ENCODE measurements at regions not wholly inside any gene's neighbourhood (a gene's known extent, or its start where the extent isn't known, plus 50 kb on each side); places are given as distances from the start of the nearest gene placed in this dataset.

DNA sequence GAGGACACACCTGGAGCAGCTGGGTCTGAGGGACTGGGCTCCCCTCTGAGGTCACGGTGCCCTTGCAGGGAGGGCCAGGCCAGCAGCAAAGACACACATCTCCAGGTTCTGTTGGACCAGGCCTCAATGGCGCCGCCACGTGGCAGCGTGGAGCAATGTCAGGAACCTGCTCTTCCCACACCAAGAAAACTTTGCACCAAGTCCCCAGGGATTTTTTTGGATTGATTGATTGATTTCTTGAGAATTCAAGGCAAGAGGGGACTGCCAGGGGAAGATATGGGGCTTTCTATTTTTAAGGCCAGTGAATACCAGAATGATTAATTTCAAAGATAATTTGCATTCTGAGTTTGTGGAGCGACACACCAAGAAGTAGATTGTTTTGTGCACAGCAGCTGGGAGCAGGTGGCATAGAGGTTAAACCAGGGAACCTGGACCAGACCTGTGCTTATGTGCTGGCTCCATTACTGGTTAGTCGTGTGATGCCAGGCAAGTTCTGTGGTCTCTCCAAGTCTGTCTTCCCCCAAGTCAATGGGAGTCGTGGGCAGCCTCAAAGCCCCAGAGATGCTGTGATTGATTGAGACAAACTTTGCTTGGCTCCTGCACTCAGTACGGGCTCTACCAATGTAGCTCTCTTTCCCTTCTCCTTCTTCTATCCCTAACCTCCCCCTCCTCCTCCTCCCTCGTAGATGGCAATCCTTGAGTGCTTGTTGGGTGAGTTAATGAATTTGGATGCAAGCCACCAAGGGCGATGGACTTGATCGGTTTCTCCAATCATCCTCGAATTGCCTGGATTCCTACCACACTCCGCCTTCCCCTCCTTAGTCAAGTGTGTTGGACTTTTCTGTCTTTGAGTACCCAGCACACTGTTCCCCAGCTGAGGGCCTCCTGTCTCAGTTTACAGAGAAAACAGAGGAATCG is 96.2 kb upstream of the TRPM1 start:
- ATAC-seq (peak; percentile 57), DNase-seq (peak in 4 of 9 donors; percentile 21 to 39 (median 36))
- Histone ChIP-seq H3K36me3 (ENCODE audit: control insufficient read depth in 2 of 3, insufficient read depth in 3 of 3, low read length in 3 of 3) (no peaks in the 10 kb centered on the region), H3K27ac (ENCODE audit: low read depth, low read length) (no peak overlapping the region), H3K4me1 (ENCODE audit: control insufficient read depth in 2 of 2, insufficient read depth in 2 of 2, low read length in 2 of 2) (peaks cover 0 to 20% of the 10 kb centered on the region in 2 donors), H3K27me3 (ENCODE audit: control insufficient read depth in 2 of 2, insufficient read depth in 2 of 2, low read length in 2 of 2) (no peaks in the 10 kb centered on the region), H3K9me3 (ENCODE audit: control insufficient read depth in 2 of 3, low read length in 3 of 3) (no peaks in the 10 kb centered on the region), H3K4me3 (ENCODE audit: low read length) (no peak overlapping the region)
- peaks cover 0 to 23% (median 0%) of the 10 kb centered on the region in 5 donors for H3K27me3 Mint-ChIP-seq
- peak overlapping the region in 2 of 9 donors; percentile 27 to 53 for H3K27ac Mint-ChIP-seq
- ChIA-PET POLR2A (interaction anchor here (1.6 kb wide), 1 partner anchor 9 kb away, joined by 3 read pairs; no protein-coding TSS in a partner anchor), CTCF (interaction anchor here (1.0 to 2.1 kb wide), 3 partner anchors 237 to 292 kb away, joined by 4 to 15 read pairs (median 4); no protein-coding TSS in a partner anchor)
- peaks cover 0 to 4% (median 0%) of the 10 kb centered on the region in 11 donors for H3K9me3 Mint-ChIP-seq
- intact Hi-C loops (cut with micrococcal nuclease): no loop called here
- peaks cover 0 to 3% (median 0%) of the 10 kb centered on the region in 5 donors for H3K36me3 Mint-ChIP-seq
- no peak overlapping the region for H3K4me3 Mint-ChIP-seq
- peaks cover 10 to 34% (median 23%) of the 10 kb centered on the region in 7 donors for H3K4me1 Mint-ChIP-seq

DNA sequence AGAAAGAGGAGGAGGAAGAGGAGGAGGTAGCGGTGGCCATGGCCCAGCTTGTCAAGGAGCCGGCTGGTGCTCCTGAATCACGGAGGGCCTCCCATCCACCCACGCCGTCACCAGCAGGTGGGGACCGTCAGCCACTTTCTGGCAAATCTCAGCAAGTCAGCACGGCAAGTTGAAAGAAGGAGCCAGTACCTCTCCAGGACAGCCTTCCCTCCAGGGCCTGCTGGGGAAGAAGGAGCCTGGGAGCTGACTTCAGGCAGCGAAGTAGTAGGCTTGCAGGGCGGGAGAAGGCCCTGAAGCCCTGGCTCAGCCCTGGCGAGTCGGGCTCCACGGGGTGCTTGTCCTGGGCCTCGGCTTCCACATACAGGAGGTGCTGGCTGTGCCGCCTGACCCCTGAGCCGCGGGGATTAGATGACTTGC is 99.2 kb upstream of the TRPM1 start:
- Histone ChIP-seq H3K27me3 (ENCODE audit: control insufficient read depth in 2 of 2, insufficient read depth in 2 of 2, low read length in 2 of 2) (no peaks in the 10 kb centered on the region), H3K36me3 (ENCODE audit: control insufficient read depth in 2 of 3, insufficient read depth in 3 of 3, low read length in 3 of 3) (no peaks in the 10 kb centered on the region), H3K9me3 (ENCODE audit: control insufficient read depth in 2 of 3, low read length in 3 of 3) (no peaks in the 10 kb centered on the region), H3K27ac (ENCODE audit: low read depth, low read length) (no peak overlapping the region), H3K4me1 (ENCODE audit: control insufficient read depth in 2 of 2, insufficient read depth in 2 of 2, low read length in 2 of 2) (peaks cover 0 to 31% of the 10 kb centered on the region in 2 donors), H3K4me3 (ENCODE audit: low read length) (no peak overlapping the region)
- intact Hi-C loops (cut with micrococcal nuclease): loop anchor here (1.0 to 5.0 kb wide), 7 partner anchors 14 to 667 kb away; partner anchors contain the start of gene KLF13 (in 1 of the 2)
- Mint-ChIP-seq H3K27ac (peak overlapping the region in 3 of 9 donors; percentile 4 to 77 (median 38)), H3K9me3 (no peaks in the 10 kb centered on the region), H3K4me1 (peaks cover 10 to 48% (median 36%) of the 10 kb centered on the region in 7 donors), H3K36me3 (no peaks in the 10 kb centered on the region), H3K27me3 (peaks cover 0 to 33% (median 0%) of the 10 kb centered on the region in 5 donors), H3K4me3 (no peak overlapping the region)
- DNase-seq: peak; percentile 45 to 81 (median 72)
- ChIA-PET POLR2A (interaction anchor here (0.7 to 3.2 kb wide), 10 partner anchors 14 to 290 kb away, joined by 3 to 12 read pairs (median 5); no protein-coding TSS in a partner anchor), CTCF (interaction anchor here (0.6 to 8.7 kb wide), 23 partner anchors 11 to 355 kb away, joined by 3 to 117 read pairs (median 4); no protein-coding TSS in a partner anchor)
- ATAC-seq: peak; percentile 77

DNA sequence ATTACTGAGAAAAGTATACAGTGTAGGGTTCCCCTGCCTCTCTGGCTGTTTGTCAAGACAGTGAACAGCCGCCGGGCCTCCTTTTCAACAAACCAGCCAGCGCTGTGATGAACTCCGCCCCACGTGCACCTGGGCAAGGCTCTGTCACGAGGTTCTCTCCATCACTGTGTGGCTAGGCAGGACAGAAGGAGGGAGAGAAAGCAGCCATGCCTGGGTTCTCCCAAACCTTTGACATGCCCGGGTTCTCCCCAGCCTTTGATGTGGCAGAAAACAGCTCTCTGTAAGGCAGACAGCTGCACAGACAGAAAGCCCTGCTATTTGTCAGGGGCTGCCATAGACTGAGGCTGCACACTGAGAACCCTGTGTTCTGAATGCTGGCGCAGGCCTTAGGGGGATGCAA is 101.4 kb upstream of the TRPM1 start:
- peak overlapping the region in 7 of 9 donors; percentile 14 to 70 (median 43) for H3K27ac Mint-ChIP-seq
- peak; percentile 44 for ATAC-seq
- peak overlapping the region in 2 of 10 donors; percentile 17 to 21 for H3K4me3 Mint-ChIP-seq
- peaks cover 13 to 49% of the 10 kb centered on the region in 2 donors for H3K4me1 ChIP-seq (ENCODE audit: control insufficient read depth in 2 of 2, insufficient read depth in 2 of 2, low read length in 2 of 2)
- H3K4me3 ChIP-seq (ENCODE audit: low read length): no peak overlapping the region
- intact Hi-C loops (cut with micrococcal nuclease): loop anchor here (5.0 kb wide), 2 partner anchors 124 to 664 kb away; partner anchors contain the start of gene KLF13 (in 1 of the 2)
- H3K36me3 ChIP-seq (ENCODE audit: control insufficient read depth in 2 of 3, insufficient read depth in 3 of 3, low read length in 3 of 3): no peaks in the 10 kb centered on the region
- H3K9me3 ChIP-seq (ENCODE audit: control insufficient read depth in 2 of 3, low read length in 3 of 3): no peaks in the 10 kb centered on the region
- peak in 7 of 9 donors; percentile 17 to 56 (median 36) for DNase-seq
- H3K27ac ChIP-seq (ENCODE audit: low read depth, low read length): no peak overlapping the region
- ChIA-PET POLR2A (interaction anchor here (1.1 to 3.2 kb wide), 6 partner anchors 12 to 288 kb away, joined by 3 to 12 read pairs (median 4); no protein-coding TSS in a partner anchor), CTCF (interaction anchor here (1.0 to 8.7 kb wide), 7 partner anchors 8 to 286 kb away, joined by 3 to 117 read pairs (median 4); no protein-coding TSS in a partner anchor)
- peaks cover 20 to 61% (median 51%) of the 10 kb centered on the region in 7 donors for H3K4me1 Mint-ChIP-seq
- no peaks in the 10 kb centered on the region for H3K9me3 Mint-ChIP-seq
- H3K27me3 ChIP-seq (ENCODE audit: control insufficient read depth in 2 of 2, insufficient read depth in 2 of 2, low read length in 2 of 2): no peaks in the 10 kb centered on the region
- peaks cover 0 to 26% (median 0%) of the 10 kb centered on the region in 5 donors for H3K27me3 Mint-ChIP-seq
- peaks cover 0 to 5% (median 0%) of the 10 kb centered on the region in 5 donors for H3K36me3 Mint-ChIP-seq

DNA sequence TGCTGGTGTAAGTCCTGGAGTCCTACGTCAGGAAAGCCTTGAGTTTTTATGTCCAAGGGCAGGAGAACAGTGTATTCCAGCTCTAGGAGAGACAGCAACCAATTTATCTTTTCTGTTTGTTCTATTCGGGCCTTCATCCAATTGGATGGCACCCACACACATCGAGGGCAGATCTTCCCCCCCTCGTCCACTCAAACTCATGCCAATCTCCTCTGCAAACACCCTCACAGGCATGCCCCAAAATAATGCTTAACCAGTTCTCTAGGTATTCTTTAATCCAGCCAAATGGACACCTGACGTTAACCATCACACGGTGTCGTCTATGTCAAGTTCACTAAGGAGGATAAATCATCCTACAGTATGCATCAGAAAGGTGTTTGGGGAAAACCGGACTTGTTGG is 102.5 kb upstream of the TRPM1 start:
- ATAC-seq: no peak
- no peaks in the 10 kb centered on the region for H3K36me3 ChIP-seq (ENCODE audit: control insufficient read depth in 2 of 3, insufficient read depth in 3 of 3, low read length in 3 of 3)
- DNase-seq: no peak
- Mint-ChIP-seq H3K4me1 (peaks cover 10 to 56% (median 52%) of the 10 kb centered on the region in 7 donors), H3K4me3 (no peak overlapping the region), H3K27ac (peak overlapping the region in 1 of 9 donors; percentile 1), H3K36me3 (peaks cover 0 to 5% (median 0%) of the 10 kb centered on the region in 5 donors), H3K27me3 (peaks cover 0 to 16% (median 0%) of the 10 kb centered on the region in 5 donors), H3K9me3 (no peaks in the 10 kb centered on the region)
- peaks cover 13 to 53% of the 10 kb centered on the region in 2 donors for H3K4me1 ChIP-seq (ENCODE audit: control insufficient read depth in 2 of 2, insufficient read depth in 2 of 2, low read length in 2 of 2)
- ChIA-PET POLR2A (interaction anchor here (1.7 kb wide), 1 partner anchor 161 kb away, joined by 3 read pairs; no protein-coding TSS in a partner anchor), CTCF (interaction anchor here (8.7 kb wide), 1 partner anchor 285 kb away, joined by 117 read pairs; no protein-coding TSS in a partner anchor)
- no peaks in the 10 kb centered on the region for H3K27me3 ChIP-seq (ENCODE audit: control insufficient read depth in 2 of 2, insufficient read depth in 2 of 2, low read length in 2 of 2)
- H3K9me3 ChIP-seq (ENCODE audit: control insufficient read depth in 2 of 3, low read length in 3 of 3): no peaks in the 10 kb centered on the region
- intact Hi-C loops (cut with micrococcal nuclease): loop anchor here (5.0 kb wide), 2 partner anchors 123 to 663 kb away; partner anchors contain the start of gene KLF13 (in 1 of the 2)
- no peak overlapping the region for H3K4me3 ChIP-seq (ENCODE audit: low read length)
- no peak overlapping the region for H3K27ac ChIP-seq (ENCODE audit: low read depth, low read length)

DNA sequence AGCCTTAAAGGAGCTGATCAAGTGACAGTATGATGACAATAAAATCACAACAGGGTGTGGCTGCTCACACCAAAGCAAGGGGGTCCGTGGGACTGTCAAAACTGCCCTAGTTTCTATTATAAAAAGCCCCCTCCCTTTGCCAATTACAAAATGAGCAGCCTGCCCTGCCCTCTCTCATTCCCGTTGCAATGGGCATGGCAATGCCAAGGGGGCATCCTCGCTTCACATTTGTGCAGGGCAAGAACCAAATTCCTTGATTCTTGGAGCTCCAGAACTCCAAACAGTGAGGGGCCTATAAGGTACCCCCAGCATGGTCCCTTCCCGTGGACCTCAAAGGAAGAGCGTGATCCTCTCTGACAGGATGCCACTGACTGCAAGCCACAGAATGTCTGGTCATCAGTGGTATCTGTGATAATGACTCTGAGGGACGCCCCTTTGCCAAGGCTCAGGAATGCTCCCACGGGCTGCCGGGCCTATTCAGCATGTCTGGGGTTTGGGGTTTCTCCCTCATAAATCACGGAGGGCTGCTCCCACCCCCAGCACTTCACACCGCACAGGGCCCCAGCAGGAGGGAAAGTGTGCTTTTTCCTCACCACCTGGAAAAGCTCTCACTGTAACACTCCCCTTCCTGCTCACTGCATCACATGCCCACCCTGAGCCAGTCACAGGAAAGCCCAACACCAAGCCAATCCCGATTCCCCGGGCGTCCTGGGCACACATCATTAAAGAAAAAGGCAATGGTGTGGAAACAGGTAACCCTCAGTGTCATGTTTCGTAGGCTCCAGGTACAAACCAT is 105.1 kb upstream of the TRPM1 start:
- no peak for ATAC-seq
- DNase-seq: no peak
- H3K27me3 ChIP-seq (ENCODE audit: control insufficient read depth in 2 of 2, insufficient read depth in 2 of 2, low read length in 2 of 2): no peaks in the 10 kb centered on the region
- Mint-ChIP-seq H3K4me1 (peaks cover 10 to 52% (median 46%) of the 10 kb centered on the region in 7 donors), H3K9me3 (peaks cover 0 to 9% (median 0%) of the 10 kb centered on the region in 11 donors), H3K36me3 (peaks cover 0 to 19% (median 0%) of the 10 kb centered on the region in 5 donors), H3K27me3 (peaks cover 0 to 12% (median 0%) of the 10 kb centered on the region in 5 donors), H3K27ac (peak overlapping the region in 4 of 9 donors; percentile 4 to 75 (median 66)), H3K4me3 (peak overlapping the region in 1 of 10 donors; percentile 39)
- intact Hi-C loops (cut with micrococcal nuclease): loop anchor here (1.0 to 5.0 kb wide), 4 partner anchors 10 to 120 kb away; partner anchors contain the start of gene KLF13 (in 1 of the 2)
- peaks cover 13 to 44% of the 10 kb centered on the region in 2 donors for H3K4me1 ChIP-seq (ENCODE audit: control insufficient read depth in 2 of 2, insufficient read depth in 2 of 2, low read length in 2 of 2)
- no peaks in the 10 kb centered on the region for H3K9me3 ChIP-seq (ENCODE audit: control insufficient read depth in 2 of 3, low read length in 3 of 3)
- no peak overlapping the region for H3K4me3 ChIP-seq (ENCODE audit: low read length)
- POLR2A ChIA-PET: interaction anchor here (0.6 to 2.2 kb wide), 16 partner anchors 8 to 283 kb away, joined by 3 to 16 read pairs (median 4); partner anchors contain the start of gene KLF13
- no peak overlapping the region for H3K27ac ChIP-seq (ENCODE audit: low read depth, low read length)
- CTCF ChIA-PET: interaction anchor here (0.9 to 8.7 kb wide), 11 partner anchors 8 to 282 kb away, joined by 3 to 117 read pairs (median 3); no protein-coding TSS in a partner anchor
- H3K36me3 ChIP-seq (ENCODE audit: control insufficient read depth in 2 of 3, insufficient read depth in 3 of 3, low read length in 3 of 3): no peaks in the 10 kb centered on the region

Measured in naive thymus-derived CD4-positive, alpha-beta T cell (primary cell).